ENCODE measurements at regions not wholly inside any gene's neighbourhood (a gene's known extent, or its start where the extent isn't known, plus 50 kb on each side); places are given as distances from the start of the nearest gene placed in this dataset.

DNA sequence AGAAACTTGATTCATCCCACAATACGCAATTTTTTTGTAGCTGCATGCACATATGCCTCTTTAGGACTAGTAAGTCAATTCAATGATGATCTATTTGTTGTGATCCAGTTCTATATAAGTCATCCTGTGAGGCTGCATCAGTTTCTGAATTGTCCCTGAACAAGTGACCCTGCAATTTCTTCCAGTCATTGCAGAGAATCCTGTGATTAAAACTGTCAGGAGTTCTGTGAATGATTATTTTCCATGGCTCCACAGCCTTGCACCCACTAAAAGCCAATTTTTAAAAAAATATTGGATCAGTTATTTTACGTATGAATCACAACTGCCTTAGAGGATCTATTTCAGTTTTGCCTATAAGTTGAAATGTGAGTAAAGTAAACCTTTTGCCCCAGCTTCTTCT is 1585.0 kb upstream of the ACVR2A start:
- Histone ChIP-seq H3K27ac (ENCODE audit: low read depth in 1 of 2, low read length in 2 of 2) (no peak overlapping the region), H3K36me3 (ENCODE audit: control insufficient read depth in 1 of 2, insufficient read depth in 2 of 2, low read length in 1 of 2) (no peaks in the 10 kb centered on the region), H3K4me1 (ENCODE audit: control insufficient read depth in 1 of 2, insufficient read depth in 2 of 2, low read length in 2 of 2) (no peaks in the 10 kb centered on the region), H3K4me3 (ENCODE audit: low read length in 2 of 2) (no peak overlapping the region), H3K27me3 (ENCODE audit: control insufficient read depth in 1 of 2, insufficient read depth in 2 of 2, low read length in 1 of 2) (no peaks in the 10 kb centered on the region), H3K9me3 (ENCODE audit: control insufficient read depth, low read length) (no peaks in the 10 kb centered on the region)
- WGBS, 2 donors, result 82 to 86% methylated on average over 2 of the region's 2 CpGs
- DNase-seq (no peak), ATAC-seq (ENCODE audit: low FRiP score) (no peak)
- intact Hi-C loops (cut with DNase I), result no loop called here

DNA sequence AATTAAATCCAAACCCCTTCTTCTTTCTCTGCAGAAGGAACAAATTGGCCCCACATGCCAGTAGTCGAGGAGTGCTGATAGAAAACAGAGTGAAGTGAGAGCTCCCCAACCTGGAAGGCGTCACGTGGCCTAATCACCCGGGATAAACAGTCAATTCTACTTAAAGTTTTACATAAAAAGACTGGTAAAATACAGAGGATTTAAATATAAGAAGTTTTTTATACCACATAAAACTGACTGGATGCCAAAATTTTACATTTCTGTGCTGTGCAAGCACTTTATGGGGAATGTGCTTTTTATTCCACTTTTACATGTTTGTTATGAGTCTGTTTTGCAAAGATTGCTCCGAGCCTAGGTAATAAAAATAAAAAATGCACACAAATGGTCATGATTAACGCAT is 1586.8 kb upstream of the ACVR2A start:
- Histone ChIP-seq H3K27me3 (ENCODE audit: control insufficient read depth in 1 of 2, insufficient read depth in 2 of 2, low read length in 1 of 2) (no peaks in the 10 kb centered on the region), H3K4me3 (ENCODE audit: low read length in 2 of 2) (no peak overlapping the region), H3K4me1 (ENCODE audit: control insufficient read depth in 1 of 2, insufficient read depth in 2 of 2, low read length in 2 of 2) (no peaks in the 10 kb centered on the region), H3K9me3 (ENCODE audit: control insufficient read depth, low read length) (no peaks in the 10 kb centered on the region), H3K27ac (ENCODE audit: low read depth in 1 of 2, low read length in 2 of 2) (no peak overlapping the region), H3K36me3 (ENCODE audit: control insufficient read depth in 1 of 2, insufficient read depth in 2 of 2, low read length in 1 of 2) (no peaks in the 10 kb centered on the region)
- intact Hi-C loops (cut with DNase I), result no loop called here
- 47 to 49% methylated on average over 6 of the region's 6 CpGs for WGBS, 2 donors
- ATAC-seq (ENCODE audit: low FRiP score), result no peak
- no peak for DNase-seq

DNA sequence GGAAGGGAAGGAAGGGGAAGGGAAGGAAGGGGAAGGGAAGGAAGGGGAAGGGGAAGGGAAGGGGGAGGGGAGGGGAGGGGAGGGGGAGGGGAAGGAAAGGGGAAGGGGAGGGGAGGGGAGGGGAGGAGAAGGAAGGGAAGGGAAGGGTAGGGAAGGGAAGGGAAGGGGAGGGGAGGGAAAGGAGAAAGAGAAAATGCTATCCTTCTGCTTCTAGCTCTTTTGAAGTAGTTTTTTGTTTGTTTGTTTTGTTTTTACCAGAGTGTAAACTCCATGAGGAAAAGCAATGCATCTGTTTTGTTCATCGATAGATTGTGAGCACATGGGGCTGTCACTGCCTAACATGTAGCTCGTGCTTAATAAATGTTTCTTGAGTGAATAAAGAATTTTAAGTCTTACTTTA is 1592.7 kb upstream of the ACVR2A start:
- Histone ChIP-seq H3K9me3 (ENCODE audit: control insufficient read depth, low read length) (no peaks in the 10 kb centered on the region), H3K27me3 (ENCODE audit: control insufficient read depth in 1 of 2, insufficient read depth in 2 of 2, low read length in 1 of 2) (no peaks in the 10 kb centered on the region), H3K36me3 (ENCODE audit: control insufficient read depth in 1 of 2, insufficient read depth in 2 of 2, low read length in 1 of 2) (no peaks in the 10 kb centered on the region), H3K4me3 (ENCODE audit: low read length in 2 of 2) (no peak overlapping the region), H3K4me1 (ENCODE audit: control insufficient read depth in 1 of 2, insufficient read depth in 2 of 2, low read length in 2 of 2) (no peaks in the 10 kb centered on the region), H3K27ac (ENCODE audit: low read depth in 1 of 2, low read length in 2 of 2) (no peak overlapping the region)
- DNase-seq, result no peak
- intact Hi-C loops (cut with DNase I), result no loop called here
- WGBS, 2 donors, result 92 to 94% methylated on average over 2 of the region's 2 CpGs
- ATAC-seq (ENCODE audit: low FRiP score), result no peak

DNA sequence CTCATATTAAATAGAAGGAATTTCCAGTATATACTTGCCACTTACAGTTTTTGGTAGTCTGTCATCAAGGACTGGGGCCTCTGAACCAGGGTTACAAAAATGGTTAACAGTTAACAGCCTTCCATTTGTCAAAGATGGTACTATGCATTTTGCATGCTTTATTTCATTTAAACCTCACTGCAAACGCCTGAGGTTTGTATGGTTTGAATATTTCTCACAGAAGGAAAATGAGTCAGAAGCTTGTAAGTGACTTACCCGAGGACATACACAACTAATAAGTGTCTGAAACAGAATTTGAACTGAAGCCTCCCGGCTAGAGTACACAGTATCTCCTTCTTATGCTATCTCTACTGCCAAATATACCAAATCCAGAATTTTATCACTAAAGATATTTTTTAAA is 1593.5 kb upstream of the ACVR2A start:
- Histone ChIP-seq H3K9me3 (ENCODE audit: control insufficient read depth, low read length) (no peaks in the 10 kb centered on the region), H3K4me3 (ENCODE audit: low read length in 2 of 2) (no peak overlapping the region), H3K27ac (ENCODE audit: low read depth in 1 of 2, low read length in 2 of 2) (no peak overlapping the region), H3K4me1 (ENCODE audit: control insufficient read depth in 1 of 2, insufficient read depth in 2 of 2, low read length in 2 of 2) (no peaks in the 10 kb centered on the region), H3K27me3 (ENCODE audit: control insufficient read depth in 1 of 2, insufficient read depth in 2 of 2, low read length in 1 of 2) (no peaks in the 10 kb centered on the region), H3K36me3 (ENCODE audit: control insufficient read depth in 1 of 2, insufficient read depth in 2 of 2, low read length in 1 of 2) (no peaks in the 10 kb centered on the region)
- ATAC-seq (ENCODE audit: low FRiP score) (no peak), DNase-seq (no peak)
- WGBS, 2 donors, result 37 to 43% methylated on average over 3 of the region's 3 CpGs
- intact Hi-C loops (cut with DNase I), result no loop called here

DNA sequence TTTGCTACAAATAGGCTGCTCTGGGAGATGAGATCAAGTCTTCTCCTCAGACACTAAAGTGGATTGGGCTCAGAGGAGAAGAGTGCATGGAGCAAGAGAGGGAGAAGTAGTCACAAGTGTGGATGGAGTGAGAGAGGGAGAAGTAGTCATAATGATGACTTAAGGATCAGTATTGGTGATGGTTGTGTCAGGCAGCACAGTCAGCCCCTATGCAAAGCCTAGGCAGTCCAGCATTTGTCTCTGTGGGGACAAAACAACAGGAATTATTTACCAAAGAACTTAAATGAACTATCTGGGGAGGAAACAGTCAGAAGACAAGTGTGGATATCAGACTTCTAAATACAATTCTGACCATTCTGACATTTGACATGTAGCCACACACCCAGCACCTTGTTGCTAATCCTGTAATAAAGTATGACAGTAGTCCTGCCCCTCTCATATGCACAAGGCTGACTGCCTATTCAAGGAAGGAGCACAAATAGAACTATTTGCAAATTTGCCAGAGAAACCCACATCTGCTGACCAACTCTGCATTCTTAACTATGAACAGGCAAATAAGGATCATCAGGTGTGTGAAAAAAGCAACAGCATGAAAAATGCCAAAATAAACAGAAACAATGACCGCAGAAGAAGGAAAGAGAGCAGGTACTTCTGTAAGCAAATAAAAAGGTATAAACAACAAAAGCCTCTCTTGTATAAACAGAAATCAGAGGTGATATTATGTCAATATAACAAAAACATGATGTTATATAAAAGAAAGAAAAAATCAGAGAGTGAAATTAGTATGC is 1597.9 kb upstream of the ACVR2A start:
- no peaks in the 10 kb centered on the region for H3K36me3 ChIP-seq (ENCODE audit: control insufficient read depth in 1 of 2, insufficient read depth in 2 of 2, low read length in 1 of 2)
- H3K4me3 ChIP-seq (ENCODE audit: low read length in 2 of 2), result no peak overlapping the region
- no peak for ATAC-seq (ENCODE audit: low FRiP score)
- WGBS, 2 donors, result 0 to 7% methylated on average over 1 of the region's 1 CpG
- DNase-seq, result no peak
- no peaks in the 10 kb centered on the region for H3K27me3 ChIP-seq (ENCODE audit: control insufficient read depth in 1 of 2, insufficient read depth in 2 of 2, low read length in 1 of 2)
- no peak overlapping the region for H3K27ac ChIP-seq (ENCODE audit: low read depth in 1 of 2, low read length in 2 of 2)
- H3K9me3 ChIP-seq (ENCODE audit: control insufficient read depth, low read length), result no peaks in the 10 kb centered on the region
- intact Hi-C loops (cut with DNase I), result no loop called here
- no peaks in the 10 kb centered on the region for H3K4me1 ChIP-seq (ENCODE audit: control insufficient read depth in 1 of 2, insufficient read depth in 2 of 2, low read length in 2 of 2)

DNA sequence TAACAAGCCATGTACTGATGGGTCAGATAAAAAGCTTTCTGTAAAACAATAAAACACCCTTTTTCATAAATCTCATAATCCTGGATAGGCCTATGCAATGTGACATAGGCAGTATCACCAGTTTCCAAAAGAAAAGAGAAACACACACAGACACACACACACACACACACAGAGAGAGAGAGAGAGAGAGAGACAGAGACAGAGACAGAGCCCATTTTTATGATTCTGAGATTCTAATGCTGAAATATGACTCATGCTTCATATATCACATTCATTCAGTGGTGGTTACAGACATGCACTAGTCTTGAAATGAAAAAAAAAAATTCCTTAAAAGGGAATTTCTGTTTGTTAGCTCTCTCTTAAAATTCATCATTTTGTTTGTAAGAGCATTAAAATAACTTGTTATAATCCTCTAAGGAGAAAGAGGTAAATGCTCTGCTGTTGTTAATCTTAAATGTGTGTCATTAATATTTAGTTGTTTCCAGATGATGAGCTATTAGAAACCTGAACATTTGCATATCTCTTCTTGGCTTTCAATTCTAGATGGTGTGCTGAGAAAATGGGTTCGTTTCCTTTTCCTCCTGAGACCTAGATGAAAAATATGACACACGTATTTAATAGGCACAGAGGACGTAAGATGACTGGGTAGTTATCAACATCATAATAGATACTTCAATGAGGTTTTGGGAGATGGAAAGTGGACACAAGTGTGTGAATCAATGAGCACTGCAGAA is 1598.7 kb upstream of the ACVR2A start:
- no peak for DNase-seq
- 39 to 44% methylated on average over 3 of the region's 3 CpGs for WGBS, 2 donors
- Histone ChIP-seq H3K27me3 (ENCODE audit: control insufficient read depth in 1 of 2, insufficient read depth in 2 of 2, low read length in 1 of 2) (no peaks in the 10 kb centered on the region), H3K9me3 (ENCODE audit: control insufficient read depth, low read length) (no peaks in the 10 kb centered on the region), H3K27ac (ENCODE audit: low read depth in 1 of 2, low read length in 2 of 2) (no peak overlapping the region), H3K4me1 (ENCODE audit: control insufficient read depth in 1 of 2, insufficient read depth in 2 of 2, low read length in 2 of 2) (no peaks in the 10 kb centered on the region), H3K36me3 (ENCODE audit: control insufficient read depth in 1 of 2, insufficient read depth in 2 of 2, low read length in 1 of 2) (no peaks in the 10 kb centered on the region), H3K4me3 (ENCODE audit: low read length in 2 of 2) (no peak overlapping the region)
- intact Hi-C loops (cut with DNase I), result no loop called here
- ATAC-seq (ENCODE audit: low FRiP score), result no peak

DNA sequence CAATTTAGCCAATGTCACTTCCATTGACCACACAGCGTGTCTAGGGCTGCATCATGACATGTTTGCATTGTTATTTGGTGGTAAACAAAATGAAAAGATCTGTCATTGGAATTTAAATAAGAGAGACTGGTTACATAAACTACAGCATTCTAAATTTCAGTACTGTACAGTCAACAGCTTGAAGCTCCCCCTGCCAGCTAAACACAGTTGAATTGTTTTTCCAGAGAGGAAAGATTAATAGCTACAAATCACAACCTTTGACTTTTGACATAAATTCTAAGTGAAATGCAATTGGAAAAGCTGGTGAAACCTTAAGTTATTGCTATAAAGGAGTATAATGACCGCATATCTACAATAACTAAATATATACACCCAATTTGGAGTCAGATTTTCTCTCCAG is 1600.0 kb upstream of the ACVR2A start:
- Histone ChIP-seq H3K27ac (ENCODE audit: low read depth in 1 of 2, low read length in 2 of 2) (no peak overlapping the region), H3K36me3 (ENCODE audit: control insufficient read depth in 1 of 2, insufficient read depth in 2 of 2, low read length in 1 of 2) (no peaks in the 10 kb centered on the region), H3K27me3 (ENCODE audit: control insufficient read depth in 1 of 2, insufficient read depth in 2 of 2, low read length in 1 of 2) (no peaks in the 10 kb centered on the region), H3K4me1 (ENCODE audit: control insufficient read depth in 1 of 2, insufficient read depth in 2 of 2, low read length in 2 of 2) (no peaks in the 10 kb centered on the region), H3K4me3 (ENCODE audit: low read length in 2 of 2) (no peak overlapping the region), H3K9me3 (ENCODE audit: control insufficient read depth, low read length) (no peaks in the 10 kb centered on the region)
- no peak for ATAC-seq (ENCODE audit: low FRiP score)
- intact Hi-C loops (cut with DNase I), result no loop called here
- no peak for DNase-seq
- 77 to 81% methylated on average over 2 of the region's 2 CpGs for WGBS, 2 donors

DNA sequence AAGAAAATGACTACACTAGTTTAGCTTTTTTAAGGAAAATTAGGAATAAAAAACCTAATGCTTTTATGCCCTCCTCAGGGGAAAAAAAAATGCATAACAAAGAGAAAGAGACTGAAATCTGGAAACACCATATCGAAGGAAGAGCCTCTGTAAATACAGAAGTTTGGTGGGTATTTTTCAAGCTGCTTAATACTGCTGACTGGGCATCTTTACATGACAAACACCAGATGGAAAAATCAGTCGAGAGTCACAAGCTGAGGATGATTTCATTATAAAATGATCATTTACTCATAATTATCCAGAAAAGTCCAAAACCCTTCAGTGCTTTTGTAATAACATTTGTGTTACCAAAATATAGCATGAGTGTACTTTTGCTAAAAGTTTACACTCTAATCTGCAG is 1600.7 kb upstream of the ACVR2A start:
- no peaks in the 10 kb centered on the region for H3K36me3 ChIP-seq (ENCODE audit: control insufficient read depth in 1 of 2, insufficient read depth in 2 of 2, low read length in 1 of 2)
- H3K4me3 ChIP-seq (ENCODE audit: low read length in 2 of 2), result no peak overlapping the region
- DNase-seq (no peak), ATAC-seq (ENCODE audit: low FRiP score) (no peak)
- H3K4me1 ChIP-seq (ENCODE audit: control insufficient read depth in 1 of 2, insufficient read depth in 2 of 2, low read length in 2 of 2), result no peaks in the 10 kb centered on the region
- no peak overlapping the region for H3K27ac ChIP-seq (ENCODE audit: low read depth in 1 of 2, low read length in 2 of 2)
- no peaks in the 10 kb centered on the region for H3K27me3 ChIP-seq (ENCODE audit: control insufficient read depth in 1 of 2, insufficient read depth in 2 of 2, low read length in 1 of 2)
- no peaks in the 10 kb centered on the region for H3K9me3 ChIP-seq (ENCODE audit: control insufficient read depth, low read length)
- intact Hi-C loops (cut with DNase I), result no loop called here
- WGBS, 2 donors, result 58% methylated on average over 2 of the region's 2 CpGs

DNA sequence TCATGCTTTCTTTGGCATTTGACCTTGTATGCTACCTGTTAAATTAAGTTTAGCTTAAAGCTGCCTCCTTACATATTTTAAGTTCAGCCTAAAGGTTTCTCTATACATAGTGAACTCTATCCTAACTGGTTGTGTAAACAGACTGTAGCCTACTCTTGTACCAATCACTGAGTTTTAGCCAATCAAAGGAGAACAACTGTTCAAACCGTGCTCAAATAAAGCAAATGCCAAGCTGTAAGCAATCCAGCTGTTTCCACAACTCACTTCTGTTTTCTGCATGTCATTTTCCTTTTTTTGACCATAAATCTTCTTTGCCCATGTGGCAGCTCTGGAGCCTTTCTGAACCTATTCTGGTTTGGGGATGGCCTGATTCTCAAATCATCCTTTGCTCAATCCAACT is 1603.8 kb upstream of the ACVR2A start:
- 25 to 29% methylated on average over 1 of the region's 1 CpG for WGBS, 2 donors
- ATAC-seq (ENCODE audit: low FRiP score), result no peak
- intact Hi-C loops (cut with DNase I), result no loop called here

More for the DNA sequence above, 1603.8 kb upstream of the ACVR2A start:
- Histone ChIP-seq H3K27me3 (ENCODE audit: control insufficient read depth in 1 of 2, insufficient read depth in 2 of 2, low read length in 1 of 2) (no peaks in the 10 kb centered on the region), H3K4me1 (ENCODE audit: control insufficient read depth in 1 of 2, insufficient read depth in 2 of 2, low read length in 2 of 2) (no peaks in the 10 kb centered on the region), H3K36me3 (ENCODE audit: control insufficient read depth in 1 of 2, insufficient read depth in 2 of 2, low read length in 1 of 2) (no peaks in the 10 kb centered on the region), H3K27ac (ENCODE audit: low read depth in 1 of 2, low read length in 2 of 2) (no peak overlapping the region), H3K9me3 (ENCODE audit: control insufficient read depth, low read length) (no peaks in the 10 kb centered on the region), H3K4me3 (ENCODE audit: low read length in 2 of 2) (no peak overlapping the region)
- no peak for DNase-seq
